ENCODE measurements at regions not wholly inside any gene's neighbourhood (a gene's known extent, or its start where the extent isn't known, plus 50 kb on each side); places are given as distances from the start of the nearest gene placed in this dataset.

DNA sequence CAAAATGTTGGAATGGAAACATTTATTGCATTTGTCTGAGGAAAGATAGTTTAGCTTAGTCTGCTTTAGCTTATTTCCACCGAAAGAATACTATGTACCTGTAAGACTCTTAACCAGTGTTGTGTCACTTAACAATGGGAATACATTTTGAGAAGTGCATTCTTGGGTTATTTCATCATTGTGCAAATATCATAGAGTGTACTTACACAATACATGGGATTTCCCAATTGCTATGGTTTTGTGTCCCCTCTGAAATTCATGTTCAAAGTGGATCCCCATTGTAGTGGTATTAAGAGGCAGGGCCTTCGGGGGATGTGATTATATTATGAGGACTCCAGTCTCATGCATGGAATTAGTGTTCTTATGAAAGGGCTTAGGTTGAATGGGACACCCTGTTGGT is 249.4 kb upstream of the UBE2E3 start:
- TF ChIP-seq POLR2AphosphoS5 (IDR thresholded peaks at IDR 0.05): no peak
- TF ChIP-seq, protein P1, sequence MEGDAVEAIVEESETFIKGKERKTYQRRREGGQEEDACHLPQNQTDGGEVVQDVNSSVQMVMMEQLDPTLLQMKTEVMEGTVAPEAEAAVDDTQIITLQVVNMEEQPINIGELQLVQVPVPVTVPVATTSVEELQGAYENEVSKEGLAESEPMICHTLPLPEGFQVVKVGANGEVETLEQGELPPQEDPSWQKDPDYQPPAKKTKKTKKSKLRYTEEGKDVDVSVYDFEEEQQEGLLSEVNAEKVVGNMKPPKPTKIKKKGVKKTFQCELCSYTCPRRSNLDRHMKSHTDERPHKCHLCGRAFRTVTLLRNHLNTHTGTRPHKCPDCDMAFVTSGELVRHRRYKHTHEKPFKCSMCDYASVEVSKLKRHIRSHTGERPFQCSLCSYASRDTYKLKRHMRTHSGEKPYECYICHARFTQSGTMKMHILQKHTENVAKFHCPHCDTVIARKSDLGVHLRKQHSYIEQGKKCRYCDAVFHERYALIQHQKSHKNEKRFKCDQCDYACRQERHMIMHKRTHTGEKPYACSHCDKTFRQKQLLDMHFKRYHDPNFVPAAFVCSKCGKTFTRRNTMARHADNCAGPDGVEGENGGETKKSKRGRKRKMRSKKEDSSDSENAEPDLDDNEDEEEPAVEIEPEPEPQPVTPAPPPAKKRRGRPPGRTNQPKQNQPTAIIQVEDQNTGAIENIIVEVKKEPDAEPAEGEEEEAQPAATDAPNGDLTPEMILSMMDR (IDR thresholded peaks at IDR 0.05 in 8 of 11, conservative IDR thresholded peaks at IDR 0.05 in 3 of 11): no peak
- TF ChIP-seq POLR2A (IDR thresholded peaks at IDR 0.05): no peak

Data from spleen (tissue), 7 donors.